HCT116 (cell line): ENCODE measurements at regions not wholly inside any gene's neighbourhood (a gene's known extent, or its start where the extent isn't known, plus 50 kb on each side); places are given as distances from the start of the nearest gene placed in this dataset.

ENCODE experiments used
- ATAC-seq: fragments of 200-7000 bp; cut with Tn5 transposase; 2 replicates; pipeline ENCODE4 v1.9.1; 2020; ENCODE audit warnings: mild to moderate bottlenecking, moderate library complexity
- BruUV-seq: library from RNA; stranded (reverse); fragments of 400-500 nt; replicated peaks from 2 replicates; lab custom pipeline; 2021; lab: Mats Ljungman, UMichigan
- CTCF ChIA-PET: fragments of 300-600 bp; sonication (Branson Sonifier 250); formaldehyde crosslinking; loops from one replicate; lab custom pipeline; 2021; ENCODE audit warnings: antibody characterized with exemption; lab: Charles Lee
- POLR2A ChIA-PET: fragments of 300-600, 350-600 bp; sonication (Branson Sonifier 250); formaldehyde crosslinking; loops from one replicate; lab custom pipeline; 2021; ENCODE audit warnings: antibody characterized with exemption; lab: Charles Lee
- RAD21 ChIA-PET, 2 experiments: fragments of 300-600 bp; sonication (Branson Sonifier 250); formaldehyde crosslinking; loops; one replicate each; lab custom pipeline; 2023; ENCODE audit warnings: low total read pairs in 2 of 2; ENCODE audit not compliant: uncharacterized antibody in 2 of 2, unreplicated experiment in 2 of 2, low non-redundant PET in 1 of 2; lab: Charles Lee
- DNase-seq: peaks from one replicate; pipeline ENCODE4 v3.0.0-alpha.2; 2010; ENCODE audit warnings: low read depth, low spot score
- H2AFZ ChIP-seq: fragments of 200-600 bp; shearing (Covaris generic), sonication (generic); 2 replicates; pipeline ENCODE4 v1.6.1; 2017; ENCODE audit warnings: low read depth, mixed run types, mixed read lengths, antibody characterized with exemption, low read length; ENCODE audit not compliant: poor library complexity, severe bottlenecking
- H3K27ac ChIP-seq: 2 replicates; pipeline ENCODE4 v1.5.1; 2012; ENCODE audit warnings: low read depth, low read length
- H3K27me3 ChIP-seq: fragments of 200-600 bp; sonication (generic); 2 replicates; pipeline ENCODE4 v1.6.1; 2016; ENCODE audit warnings: mixed run types, low read length, mixed read lengths; ENCODE audit not compliant: insufficient read depth
- H3K36me3 ChIP-seq, 2 experiments: fragments of 200-500 bp in 1 of 2; fragments of 200-600 bp in 1 of 2; sonication (Bioruptor generic) in 1 of 2; sonication (generic) in 1 of 2; 2 replicates each; pipeline versions ENCODE4 v1.5.1 to v1.6.1; 2014 to 2016; ENCODE audit warnings: low read length in 2 of 2, inconsistent platforms in 1 of 2, mixed read lengths in 1 of 2, mixed run types in 1 of 2; ENCODE audit not compliant: insufficient read depth in 2 of 2, control insufficient read depth in 1 of 2
- H3K4me1 ChIP-seq, 2 experiments: fragments of 200-600 bp in 1 of 2; sonication (generic) in 1 of 2; 2 replicates each; pipeline versions ENCODE4 v1.5.1 to v1.6.1; 2012 to 2017; ENCODE audit warnings: low read length in 2 of 2, inconsistent platforms in 1 of 2, mild to moderate bottlenecking in 1 of 2, mixed read lengths in 1 of 2, mixed run types in 1 of 2, moderate library complexity in 1 of 2; ENCODE audit not compliant: insufficient read depth in 2 of 2, control insufficient read depth in 1 of 2
- H3K4me2 ChIP-seq: fragments of 200-600 bp; sonication (generic); 2 replicates; pipeline ENCODE4 v1.6.1; 2017; ENCODE audit warnings: mixed run types, low read length, mixed read lengths
- H3K4me3 ChIP-seq, 2 experiments: fragments of 200-600 bp in 1 of 2; sonication (generic) in 1 of 2; replicated peaks in 1 of 2; 2 replicates each; pipeline ENCODE4 v1.5.1; 2011 to 2016; ENCODE audit warnings: low read length in 2 of 2, control low read depth in 1 of 2, low read depth in 1 of 2, mild to moderate bottlenecking in 1 of 2, mixed read lengths in 1 of 2, mixed run types in 1 of 2
- H3K79me2 ChIP-seq: fragments of 200-600 bp; sonication (generic); 2 replicates; pipeline ENCODE4 v1.6.1; 2017; ENCODE audit warnings: mild to moderate bottlenecking, mixed run types, low read length, moderate library complexity, mixed read lengths; ENCODE audit not compliant: insufficient read depth
- H3K9ac ChIP-seq: fragments of 200-600 bp; sonication (generic); 2 replicates; pipeline ENCODE4 v1.6.1; 2016; ENCODE audit warnings: low read length, mixed read lengths
- H3K9me2 ChIP-seq: fragments of 200-600 bp; sonication (generic), shearing (Covaris generic); 2 replicates; pipeline ENCODE4 v1.6.1; 2017; ENCODE audit warnings: mixed run types, mild to moderate bottlenecking, moderate library complexity; ENCODE audit not compliant: insufficient read depth
- H3K9me3 ChIP-seq, 2 experiments: fragments of 200-500 bp in 1 of 2; fragments of 200-600 bp in 1 of 2; sonication (Bioruptor generic) in 1 of 2; sonication (generic) in 1 of 2; 2 replicates each; pipeline ENCODE4 v1.6.1; 2014 to 2017; ENCODE audit warnings: low read length in 2 of 2, mixed read lengths in 2 of 2, inconsistent platforms in 1 of 2, low read depth in 1 of 2, mild to moderate bottlenecking in 1 of 2, mixed run types in 1 of 2, moderate library complexity in 1 of 2; ENCODE audit not compliant: control insufficient read depth in 1 of 2, insufficient read depth in 1 of 2
- H4K20me1 ChIP-seq: fragments of 200-600 bp; sonication (generic), shearing (Covaris generic); 2 replicates; pipeline ENCODE4 v1.6.1; 2017; ENCODE audit warnings: mixed run types, mild to moderate bottlenecking, moderate library complexity; ENCODE audit not compliant: insufficient read depth
- CBX3 ChIP-seq: IDR thresholded peaks from 2 replicates; pipeline ENCODE4 v1.6.1; 2012; ENCODE audit warnings: low read depth
- CEBPB ChIP-seq: IDR thresholded peaks from 2 replicates; pipeline ENCODE4 v1.6.1; 2012; ENCODE audit warnings: low read depth
- EGR1 ChIP-seq: IDR thresholded peaks from 2 replicates; pipeline ENCODE4 v1.6.1; 2012; ENCODE audit warnings: low read depth
- ELF1 ChIP-seq: IDR thresholded peaks from 2 replicates; pipeline ENCODE4 v1.6.1; 2012; ENCODE audit warnings: low read depth, borderline replicate concordance
- EZH2 ChIP-seq: fragments of 200-600 bp; sonication (generic); IDR thresholded peaks from 2 replicates; pipeline ENCODE4 v1.6.1; 2017; ENCODE audit warnings: antibody characterized with exemption, mixed run types
- EZH2phosphoT487 ChIP-seq: fragments of 200-600 bp; IDR thresholded peaks from 2 replicates; pipeline ENCODE4 v1.6.1; 2018; ENCODE audit warnings: antibody characterized with exemption, borderline replicate concordance
- FOSL1 ChIP-seq: IDR thresholded peaks from 2 replicates; pipeline ENCODE4 v1.6.1; 2012; ENCODE audit warnings: low read depth
- JUND ChIP-seq: IDR thresholded peaks from 2 replicates; pipeline ENCODE4 v1.6.1; 2012
- POLR2A ChIP-seq: IDR thresholded peaks from 2 replicates; pipeline ENCODE4 v1.7.0; 2011; ENCODE audit warnings: borderline replicate concordance; ENCODE audit not compliant: insufficient read depth, insufficient read length; ENCODE audit errors: extremely low read depth
- POLR2AphosphoS5 ChIP-seq: IDR thresholded peaks from 2 replicates; pipeline ENCODE4 v1.6.1; 2011; ENCODE audit warnings: mild to moderate bottlenecking, low read depth, low read length, moderate library complexity
- SIN3A ChIP-seq: IDR thresholded peaks from 2 replicates; pipeline ENCODE4 v1.6.1; 2012; ENCODE audit warnings: low read depth
- SP1 ChIP-seq: IDR thresholded peaks from 2 replicates; pipeline ENCODE4 v1.6.1; 2012; ENCODE audit warnings: low read depth
- SRF ChIP-seq: IDR thresholded peaks from 2 replicates; pipeline ENCODE4 v1.6.1; 2012; ENCODE audit warnings: low read depth
- TCF7L2 ChIP-seq: IDR thresholded peaks from 2 replicates; pipeline ENCODE4 v1.7.0; 2011; ENCODE audit warnings: borderline replicate concordance, inconsistent platforms; ENCODE audit not compliant: insufficient read depth, insufficient read length; ENCODE audit errors: extremely low read depth
- ZFX ChIP-seq: fragments of 450-650 bp; IDR thresholded peaks from 2 replicates; pipeline ENCODE4 v1.6.1; 2017
- intact Hi-C: fragments of 100-400 bp; cut with micrococcal nuclease; formaldehyde crosslinking; loops from 2 replicates; pipeline ENCODE4 v1.10.0; 2022
- TF ChIP-seq, protein P1 (sequence below): IDR thresholded peaks from 2 replicates; pipeline ENCODE4 v1.6.1; 2011; ENCODE audit warnings: mild to moderate bottlenecking, low read length, moderate library complexity; ENCODE audit not compliant: insufficient replicate concordance; ENCODE audit errors: extremely low read depth
- TF ChIP-seq, protein P2 (sequence below): IDR thresholded peaks from 2 replicates; pipeline ENCODE4 v1.6.1; 2012
- TF ChIP-seq, protein P3 (sequence below): IDR thresholded peaks from 2 replicates; pipeline ENCODE4 v1.6.1; 2012

DNA sequence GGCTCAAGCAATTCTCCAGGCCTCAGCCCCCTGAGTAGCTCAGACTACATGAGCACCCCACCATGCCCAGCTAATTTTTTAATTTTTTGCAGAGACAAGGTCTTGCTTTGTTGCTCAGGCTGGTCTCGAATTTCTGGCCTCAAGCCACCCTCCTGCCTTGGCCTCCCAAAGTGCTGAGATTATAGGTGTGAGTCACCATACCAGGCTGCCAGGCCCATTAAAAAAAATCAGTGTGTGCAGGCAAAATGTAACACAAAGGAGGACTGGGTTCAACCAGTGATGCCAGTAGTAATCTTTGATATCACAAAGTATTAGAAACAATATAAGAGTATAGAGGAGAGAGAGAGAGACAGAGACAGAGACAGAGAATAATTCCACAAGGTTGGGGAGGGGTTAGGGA lies 322.7 kb downstream of the MSX2 start:
- Histone ChIP-seq H3K79me2 (no peaks in the 10 kb centered on the region), H3K4me1 (peaks cover 12 to 16% of the 10 kb centered on the region in 2 experiments; a peak in 3 of 4 replicates), H3K9me3 (no peaks in the 10 kb centered on the region), H3K4me3 (no peak overlapping the region), H3K9me2 (no peaks in the 10 kb centered on the region), H3K4me2 (peak overlapping the region; percentile 5; the same call in 1 of the 2 replicates), H4K20me1 (no peaks in the 10 kb centered on the region), H2AFZ (no peak overlapping the region), H3K36me3 (no peaks in the 10 kb centered on the region), H3K27me3 (no peaks in the 10 kb centered on the region), H3K27ac (no peak overlapping the region), H3K9ac (no peak overlapping the region)
- TF ChIP-seq ZFX, result no peak
- TF ChIP-seq FOSL1, result peak; percentile 31; the same call in 1 of the 2 replicates
- TF ChIP-seq JUND, result 0 out of 2 replicates have a peak, but pooled peaks have one; percentile 39
- no peak for TF ChIP-seq POLR2AphosphoS5
- ChIA-PET CTCF (no interaction called here), POLR2A (no interaction called here), RAD21 (no interaction called here)
- DNase-seq, result no peak
- no TSS peak for BruUV-seq
- ATAC-seq, result peak; percentile 57; the same call in 1 of the 2 replicates
- intact Hi-C loops, result no loop called here

DNA sequence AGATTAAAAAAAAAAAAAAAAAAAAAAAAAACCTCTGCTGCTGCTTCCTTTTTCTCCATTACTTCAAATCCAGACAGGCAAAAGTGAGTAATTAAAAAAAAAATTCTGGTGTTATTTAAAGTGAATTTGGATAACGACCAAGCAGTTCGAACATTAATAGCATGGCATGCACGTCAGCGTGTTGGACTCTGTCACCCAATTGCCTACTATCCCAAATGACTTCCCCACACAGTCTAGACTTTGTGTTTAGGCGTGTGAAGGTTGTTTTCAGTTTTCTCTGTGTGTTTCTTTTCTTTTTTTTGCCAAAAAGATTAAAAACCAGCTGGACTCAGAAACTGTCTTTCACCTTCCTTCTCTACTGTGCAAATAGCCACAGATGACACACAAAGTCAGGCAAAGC lies 321.4 kb downstream of the MSX2 start:
- DNase-seq (no peak), ATAC-seq (no peak)
- Histone ChIP-seq H3K27me3 (no peaks in the 10 kb centered on the region), H2AFZ (no peak overlapping the region)
- RAD21 ChIA-PET, result no interaction called here
- TF ChIP-seq POLR2A (no peak), SIN3A (no peak), TCF7L2 (no peak), CEBPB (no peak), CBX3 (no peak), SP1 (no peak), ELF1 (no peak), JUND (no peak), FOSL1 (no peak), POLR2AphosphoS5 (no peak), SRF (no peak), EZH2phosphoT487 (no peak), EZH2 (no peak), EGR1 (no peak), ZFX (no peak)
- TF ChIP-seq, protein P1, sequence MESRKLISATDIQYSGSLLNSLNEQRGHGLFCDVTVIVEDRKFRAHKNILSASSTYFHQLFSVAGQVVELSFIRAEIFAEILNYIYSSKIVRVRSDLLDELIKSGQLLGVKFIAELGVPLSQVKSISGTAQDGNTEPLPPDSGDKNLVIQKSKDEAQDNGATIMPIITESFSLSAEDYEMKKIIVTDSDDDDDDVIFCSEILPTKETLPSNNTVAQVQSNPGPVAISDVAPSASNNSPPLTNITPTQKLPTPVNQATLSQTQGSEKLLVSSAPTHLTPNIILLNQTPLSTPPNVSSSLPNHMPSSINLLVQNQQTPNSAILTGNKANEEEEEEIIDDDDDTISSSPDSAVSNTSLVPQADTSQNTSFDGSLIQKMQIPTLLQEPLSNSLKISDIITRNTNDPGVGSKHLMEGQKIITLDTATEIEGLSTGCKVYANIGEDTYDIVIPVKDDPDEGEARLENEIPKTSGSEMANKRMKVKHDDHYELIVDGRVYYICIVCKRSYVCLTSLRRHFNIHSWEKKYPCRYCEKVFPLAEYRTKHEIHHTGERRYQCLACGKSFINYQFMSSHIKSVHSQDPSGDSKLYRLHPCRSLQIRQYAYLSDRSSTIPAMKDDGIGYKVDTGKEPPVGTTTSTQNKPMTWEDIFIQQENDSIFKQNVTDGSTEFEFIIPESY, result no peak
- TF ChIP-seq, protein P2, sequence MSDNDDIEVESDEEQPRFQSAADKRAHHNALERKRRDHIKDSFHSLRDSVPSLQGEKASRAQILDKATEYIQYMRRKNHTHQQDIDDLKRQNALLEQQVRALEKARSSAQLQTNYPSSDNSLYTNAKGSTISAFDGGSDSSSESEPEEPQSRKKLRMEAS, result no peak
- TF ChIP-seq, protein P3, sequence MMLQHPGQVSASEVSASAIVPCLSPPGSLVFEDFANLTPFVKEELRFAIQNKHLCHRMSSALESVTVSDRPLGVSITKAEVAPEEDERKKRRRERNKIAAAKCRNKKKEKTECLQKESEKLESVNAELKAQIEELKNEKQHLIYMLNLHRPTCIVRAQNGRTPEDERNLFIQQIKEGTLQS, result no peak
- TF ChIP-seq, all 23 proteins: peak for 0
- intact Hi-C loops, result no loop called here
- BruUV-seq, result no TSS peak
- H3K9me2 ChIP-seq, result no peaks in the 10 kb centered on the region
- no peaks in the 10 kb centered on the region for H4K20me1 ChIP-seq
- POLR2A ChIA-PET, result no interaction called here
- CTCF ChIA-PET, result no interaction called here
- H3K9ac ChIP-seq, result no peak overlapping the region
- H3K4me1 ChIP-seq, result peaks cover 12 to 16% of the 10 kb centered on the region in 2 experiments; a peak in 3 of 4 replicates
- H3K27ac ChIP-seq, result no peak overlapping the region
- H3K9me3 ChIP-seq, result no peaks in the 10 kb centered on the region
- H3K79me2 ChIP-seq, result no peaks in the 10 kb centered on the region
- H3K36me3 ChIP-seq, result no peaks in the 10 kb centered on the region
- H3K4me2 ChIP-seq, result no peak overlapping the region
- H3K4me3 ChIP-seq, result no peak overlapping the region
